K562 (cell line): ENCODE measurements at regions not wholly inside any gene's neighbourhood (a gene's known extent, or its start where the extent isn't known, plus 50 kb on each side); places are given as distances from the start of the nearest gene placed in this dataset.

Source experiments
- ATAC-seq: fragments of 200-7000 bp; cut with Tn5 transposase; 3 replicates; pipeline ENCODE4 v1.9.1; 2020; ENCODE audit warnings: moderate library complexity
- BruUV-seq: library from RNA; stranded (reverse); fragments of 400-500 nt; replicated peaks from 2 replicates; lab custom pipeline; 2021; lab: Mats Ljungman, UMichigan
- CTCF ChIA-PET: fragments of 300-600 bp; formaldehyde crosslinking; extraction: SDS; loops from one replicate; lab custom pipeline; 2021; ENCODE audit warnings: low intra/inter-chr PET ratio; lab: Yijun Ruan, JAX
- POLR2A ChIA-PET: fragments of 300-600, 350-650 bp; sonication (Branson Sonifier 250); formaldehyde crosslinking; extraction: SDS; loops from one replicate; lab custom pipeline; 2021; ENCODE audit warnings: antibody characterized with exemption, inconsistent platforms; lab: Yijun Ruan, JAX
- DNase-seq, 4 experiments: peaks; one replicate each; pipeline versions ENCODE4 v3.0.0 to v3.0.0-alpha.2; 2011 to 2018; ENCODE audit warnings: low spot score in 3 of 4, mixed read lengths in 3 of 4; ENCODE audit errors: extremely low read depth in 1 of 4
- FAIRE-seq: peaks from 2 replicates; lab custom pipeline; 2011; peaks lifted over from hg19 to GRCh38; lab: Jason Lieb, UNC
- H2AFZ ChIP-seq: 2 replicates; pipeline ENCODE4 v1.6.0; 2011; ENCODE audit warnings: low read depth, low read length, control low read depth, inconsistent platforms
- H3K27ac ChIP-seq: fragments of 200-600 bp; 3 replicates; pipeline ENCODE4 v1.8.0; 2011; ENCODE audit warnings: low read depth, mild to moderate bottlenecking, control low read depth, inconsistent platforms, low read length, moderate library complexity, mixed read lengths; ENCODE audit errors: extremely low read depth
- H3K27me3 ChIP-seq, 2 experiments: fragments of 300-600 bp in 1 of 2; 2 replicates in 1 of 2; 3 replicates in 1 of 2; pipeline versions ENCODE4 v1.6.0 to v1.8.0; 2011; ENCODE audit warnings: inconsistent platforms in 2 of 2, low read length in 2 of 2, mild to moderate bottlenecking in 1 of 2, mixed read lengths in 1 of 2, moderate library complexity in 1 of 2; ENCODE audit not compliant: control insufficient read depth in 2 of 2, insufficient read depth in 2 of 2
- H3K36me3 ChIP-seq: fragments of 300-600 bp; 3 replicates; pipeline ENCODE4 v1.8.0; 2011; ENCODE audit warnings: mild to moderate bottlenecking, low read length, inconsistent platforms; ENCODE audit not compliant: control insufficient read depth, insufficient read depth
- H3K4me1 ChIP-seq, 2 experiments: fragments of 200-600 bp in 1 of 2; replicated peaks in 1 of 2; 2 replicates in 1 of 2; 3 replicates in 1 of 2; pipeline versions ENCODE4 v1.5.1 to v1.8.0; 2011; ENCODE audit warnings: inconsistent platforms in 2 of 2, low read length in 2 of 2, mild to moderate bottlenecking in 1 of 2, mixed read lengths in 1 of 2, moderate library complexity in 1 of 2; ENCODE audit not compliant: control insufficient read depth in 2 of 2, insufficient read depth in 2 of 2
- H3K4me2 ChIP-seq: 2 replicates; pipeline ENCODE4 v1.6.1; 2011; ENCODE audit warnings: low read length, control low read depth, inconsistent platforms, mixed read lengths; ENCODE audit not compliant: insufficient read depth
- H3K4me3 ChIP-seq: fragments of 200-600 bp; sonication (generic), shearing (Covaris generic); 2 replicates; pipeline ENCODE4 v1.5.1; 2016; ENCODE audit warnings: control low read depth, inconsistent platforms
- H3K79me2 ChIP-seq: fragments of 200-600 bp; 3 replicates; pipeline ENCODE4 v1.8.0; 2011; ENCODE audit warnings: low read length, inconsistent platforms; ENCODE audit not compliant: control insufficient read depth, insufficient read depth
- H3K9ac ChIP-seq, 2 experiments: 2 replicates each; pipeline versions ENCODE4 v1.6.0 to v1.6.1; 2011; ENCODE audit warnings: low read depth in 2 of 2, low read length in 2 of 2, control low read depth in 1 of 2, inconsistent platforms in 1 of 2, mild to moderate bottlenecking in 1 of 2, mixed read lengths in 1 of 2; ENCODE audit not compliant: insufficient read depth in 1 of 2
- H3K9me1 ChIP-seq: one replicate; pipeline ENCODE4 v1.6.0; 2011; ENCODE audit warnings: inconsistent platforms, mild to moderate bottlenecking, low read length, moderate library complexity; ENCODE audit not compliant: control insufficient read depth, insufficient read depth
- H3K9me3 ChIP-seq: replicated peaks from 2 replicates; pipeline ENCODE4 v1.5.1; 2011; ENCODE audit warnings: low read depth, low read length, inconsistent platforms; ENCODE audit not compliant: control insufficient read depth, insufficient read depth
- H4K20me1 ChIP-seq: replicated peaks from 2 replicates; pipeline ENCODE4 v1.6.1; 2011; ENCODE audit warnings: low read length, inconsistent platforms, mixed read lengths; ENCODE audit not compliant: control insufficient read depth, insufficient read depth
- HEY1 ChIP-seq: fragments of 250-450 bp; sonication (Bioruptor Pico); IDR thresholded peaks from 2 replicates; pipeline ENCODE4 v1.5.0; 2020; ENCODE audit warnings: mild to moderate bottlenecking, moderate library complexity, borderline replicate concordance
- HLTF ChIP-seq: fragments of 450-650 bp; IDR thresholded peaks from 2 replicates; pipeline ENCODE4 v1.6.1; 2016
- L3MBTL2 ChIP-seq: fragments of 450-650 bp; IDR thresholded peaks from 2 replicates; pipeline ENCODE4 v1.6.1; 2016; ENCODE audit warnings: mild to moderate bottlenecking, moderate library complexity
- MXD1 ChIP-seq: fragments of 250-450 bp; sonication (Bioruptor Pico); IDR thresholded peaks from 2 replicates; pipeline ENCODE4 v1.8.0; 2021; ENCODE audit warnings: borderline replicate concordance, mild to moderate bottlenecking, moderate library complexity; ENCODE audit not compliant: poor library complexity, severe bottlenecking
- PCBP2 ChIP-seq: fragments of 200-400 bp; formaldehyde crosslinking; IDR thresholded peaks from 2 replicates; pipeline ENCODE4 v1.6.1; 2018; ENCODE audit warnings: low read length, low read depth, mild to moderate bottlenecking, moderate library complexity; ENCODE audit not compliant: poor library complexity, severe bottlenecking
- PHF8 ChIP-seq: fragments of 200-600 bp; sonication (generic); IDR thresholded peaks from 2 replicates; pipeline ENCODE4 v1.6.1; 2012; ENCODE audit warnings: mixed run types, mild to moderate bottlenecking, inconsistent platforms, low read length, moderate library complexity, borderline replicate concordance
- POLR3A ChIP-seq: IDR thresholded peaks from 2 replicates; pipeline ENCODE4 v1.6.1; 2011; ENCODE audit warnings: borderline replicate concordance, mild to moderate bottlenecking, moderate library complexity; ENCODE audit not compliant: insufficient read length, insufficient read depth; ENCODE audit errors: extremely low read depth
- RBM22 ChIP-seq: fragments of 200-400 bp; formaldehyde crosslinking; IDR thresholded peaks from 2 replicates; pipeline ENCODE4 v1.6.1; 2018; ENCODE audit warnings: low read length, low read depth; ENCODE audit not compliant: poor library complexity, severe bottlenecking
- RBM39 ChIP-seq: fragments of 200-400 bp; formaldehyde crosslinking; optimal IDR thresholded peaks from 2 replicates; pipeline ENCODE3; 2018; ENCODE audit warnings: low read depth, low read length
- ZFP1 ChIP-seq: fragments of 450-650 bp; formaldehyde crosslinking; IDR thresholded peaks from 2 replicates; pipeline ENCODE4 v1.4.0; 2020; ENCODE audit warnings: mild to moderate bottlenecking, mixed read lengths
- ZNF23 ChIP-seq: fragments of 250-450 bp; sonication (Bioruptor Pico); IDR thresholded peaks from 2 replicates; pipeline ENCODE4 v1.4.0; 2020; ENCODE audit warnings: mild to moderate bottlenecking
- WGBS: fragments of 100-300 bp; shearing (Covaris generic); methylation state at CpG from one replicate; pipeline ENCODE4 v1.1.6; 2016; ENCODE audit warnings: low coverage, mixed read lengths; ENCODE audit not compliant: insufficient coverage; ENCODE audit errors: missing lambda C conversion rate; 5-methylcytosine and 5-hydroxymethylcytosine counted together
- in situ Hi-C: fragments of 300-500 bp; cut with MboI; formaldehyde crosslinking; loops from 4 replicates; pipeline ENCODE4 v1.15.0; 2018; ENCODE audit warnings: inconsistent platforms, mixed read lengths
- intact Hi-C: fragments of 100-400 bp; cut with micrococcal nuclease; formaldehyde crosslinking; loops from 2 replicates; pipeline ENCODE4 v1.14.2; 2022
- TF ChIP-seq, protein P1 (sequence below): fragments of 250-450 bp; sonication (Bioruptor Pico); IDR thresholded peaks from 2 replicates; pipeline ENCODE4 v1.6.1; 2021; ENCODE audit warnings: mild to moderate bottlenecking
- TF ChIP-seq, protein P2 (sequence below): fragments of 450-650 bp; IDR thresholded peaks from 2 replicates; pipeline ENCODE4 v1.7.1; 2018; ENCODE audit warnings: mild to moderate bottlenecking, low read depth; ENCODE audit not compliant: partially characterized antibody
- TF ChIP-seq, protein P3 (sequence below): IDR thresholded peaks from 3 replicates; pipeline ENCODE4 v1.6.1; 2011; ENCODE audit warnings: borderline replicate concordance, mild to moderate bottlenecking; ENCODE audit not compliant: insufficient read length, insufficient read depth

- Histone ChIP-seq H3K9me1 (no peaks in the 10 kb centered on the region), H3K27ac (no peak overlapping the region), H3K9me3 (no peaks in the 10 kb centered on the region), H3K4me2 (no peak overlapping the region), H3K36me3 (no peaks in the 10 kb centered on the region), H4K20me1 (no peaks in the 10 kb centered on the region), H3K9ac (no peak overlapping the region), H3K4me1 (no peaks in the 10 kb centered on the region), H3K4me3 (no peak overlapping the region), H2AFZ (no peak overlapping the region), H3K27me3 (no peaks in the 10 kb centered on the region; a peak in 2 of 5 replicates), H3K79me2 (no peaks in the 10 kb centered on the region)
- FAIRE-seq = no peak
- no peak for ATAC-seq
- WGBS = 6% methylated on average over 6 of the region's 6 CpGs
- CTCF ChIA-PET = no interaction called here
- in situ Hi-C loops (no loop called here), intact Hi-C loops (no loop called here)
- POLR2A ChIA-PET = no interaction called here
- DNase-seq = no peak
- BruUV-seq = no TSS peak
- TF ChIP-seq PHF8 = no peak
- TF ChIP-seq, protein P1, sequence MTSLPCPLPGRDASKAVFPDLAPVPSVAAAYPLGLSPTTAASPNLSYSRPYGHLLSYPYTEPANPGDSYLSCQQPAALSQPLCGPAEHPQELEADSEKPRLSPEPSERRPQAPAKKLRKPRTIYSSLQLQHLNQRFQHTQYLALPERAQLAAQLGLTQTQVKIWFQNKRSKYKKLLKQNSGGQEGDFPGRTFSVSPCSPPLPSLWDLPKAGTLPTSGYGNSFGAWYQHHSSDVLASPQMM (CRISPR knock-in tag) = no peak
- no peak for TF ChIP-seq POLR3A
- TF ChIP-seq MXD1 (CRISPR knock-in tag) = no peak
- TF ChIP-seq HEY1 (CRISPR knock-in tag) = no peak
- no peak for TF ChIP-seq ZFP1 (CRISPR knock-in tag)
- TF ChIP-seq L3MBTL2 = no peak
- no peak for TF ChIP-seq RBM22
- TF ChIP-seq ZNF23 (CRISPR knock-in tag) = no peak
- TF ChIP-seq, protein P2, sequence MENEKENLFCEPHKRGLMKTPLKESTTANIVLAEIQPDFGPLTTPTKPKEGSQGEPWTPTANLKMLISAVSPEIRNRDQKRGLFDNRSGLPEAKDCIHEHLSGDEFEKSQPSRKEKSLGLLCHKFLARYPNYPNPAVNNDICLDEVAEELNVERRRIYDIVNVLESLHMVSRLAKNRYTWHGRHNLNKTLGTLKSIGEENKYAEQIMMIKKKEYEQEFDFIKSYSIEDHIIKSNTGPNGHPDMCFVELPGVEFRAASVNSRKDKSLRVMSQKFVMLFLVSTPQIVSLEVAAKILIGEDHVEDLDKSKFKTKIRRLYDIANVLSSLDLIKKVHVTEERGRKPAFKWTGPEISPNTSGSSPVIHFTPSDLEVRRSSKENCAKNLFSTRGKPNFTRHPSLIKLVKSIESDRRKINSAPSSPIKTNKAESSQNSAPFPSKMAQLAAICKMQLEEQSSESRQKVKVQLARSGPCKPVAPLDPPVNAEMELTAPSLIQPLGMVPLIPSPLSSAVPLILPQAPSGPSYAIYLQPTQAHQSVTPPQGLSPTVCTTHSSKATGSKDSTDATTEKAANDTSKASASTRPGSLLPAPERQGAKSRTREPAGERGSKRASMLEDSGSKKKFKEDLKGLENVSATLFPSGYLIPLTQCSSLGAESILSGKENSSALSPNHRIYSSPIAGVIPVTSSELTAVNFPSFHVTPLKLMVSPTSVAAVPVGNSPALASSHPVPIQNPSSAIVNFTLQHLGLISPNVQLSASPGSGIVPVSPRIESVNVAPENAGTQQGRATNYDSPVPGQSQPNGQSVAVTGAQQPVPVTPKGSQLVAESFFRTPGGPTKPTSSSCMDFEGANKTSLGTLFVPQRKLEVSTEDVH = no peak
- TF ChIP-seq, protein P3, sequence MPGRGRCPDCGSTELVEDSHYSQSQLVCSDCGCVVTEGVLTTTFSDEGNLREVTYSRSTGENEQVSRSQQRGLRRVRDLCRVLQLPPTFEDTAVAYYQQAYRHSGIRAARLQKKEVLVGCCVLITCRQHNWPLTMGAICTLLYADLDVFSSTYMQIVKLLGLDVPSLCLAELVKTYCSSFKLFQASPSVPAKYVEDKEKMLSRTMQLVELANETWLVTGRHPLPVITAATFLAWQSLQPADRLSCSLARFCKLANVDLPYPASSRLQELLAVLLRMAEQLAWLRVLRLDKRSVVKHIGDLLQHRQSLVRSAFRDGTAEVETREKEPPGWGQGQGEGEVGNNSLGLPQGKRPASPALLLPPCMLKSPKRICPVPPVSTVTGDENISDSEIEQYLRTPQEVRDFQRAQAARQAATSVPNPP = no peak
- no peak for TF ChIP-seq PCBP2
- no peak for TF ChIP-seq HLTF
- TF ChIP-seq RBM39 = no peak
These were observed 104.5 kb upstream of the CARMIL1 start for GRCh38 chr6:25174678-25175077.
